HG03159 (cell line): ENCODE measurements at regions not wholly inside any gene's neighbourhood (a gene's known extent, or its start where the extent isn't known, plus 50 kb on each side); places are given as distances from the start of the nearest gene placed in this dataset.
"Not testable (repeated sequence)": the region's sequence is repeated elsewhere in the genome, so short reads cannot be mapped to it uniquely, and the experiment has no call there.

Source experiments
- ATAC-seq: cut with Tn5 transposase; IDR thresholded peaks from one replicate; pipeline ENCODE4 v1.9.1; 2021; ENCODE audit warnings: mild to moderate bottlenecking, moderate library complexity; ENCODE audit not compliant: unreplicated experiment

GRCh38 chr6:103119056-103119455 lies 1725.5 kb downstream of the GRIK2 start:
- ATAC-seq, result no peak

- ATAC-seq, result no peak
These were observed 1721.1 kb downstream of the GRIK2 start for GRCh38 chr6:103114582-103114981.

- ATAC-seq, result no peak
These were observed 1719.9 kb downstream of the GRIK2 start for GRCh38 chr6:103113416-103113815.

GRCh38 chr6:103107985-103108384 lies 1714.5 kb downstream of the GRIK2 start:
- ATAC-seq, result no peak

GRCh38 chr6:103105686-103106085 lies 1712.2 kb downstream of the GRIK2 start:
- no peak for ATAC-seq

GRCh38 chr6:103101267-103101666 lies 1707.8 kb downstream of the GRIK2 start:
- ATAC-seq, result no peak

- not testable (repeated sequence) for ATAC-seq
These were observed 1698.9 kb downstream of the GRIK2 start for GRCh38 chr6:103092414-103092813.

GRCh38 chr6:103085801-103086200 lies 1692.3 kb downstream of the GRIK2 start:
- no peak for ATAC-seq

- no peak for ATAC-seq
These were observed 1688.5 kb downstream of the GRIK2 start for GRCh38 chr6:103081876-103082630.

- ATAC-seq, result no peak
These were observed 1687.6 kb downstream of the GRIK2 start for GRCh38 chr6:103081126-103081525.

GRCh38 chr6:103080497-103080896 lies 1687.0 kb downstream of the GRIK2 start:
- ATAC-seq, result no peak

GRCh38 chr6:103079867-103080266 lies 1686.4 kb downstream of the GRIK2 start:
- ATAC-seq, result peak; percentile 81

GRCh38 chr6:103062136-103062535 lies 1668.6 kb downstream of the GRIK2 start:
- no peak for ATAC-seq

GRCh38 chr6:103047567-103047966 lies 1654.1 kb downstream of the GRIK2 start:
- no peak for ATAC-seq

- no peak for ATAC-seq
These were observed 1648.8 kb downstream of the GRIK2 start for GRCh38 chr6:103042336-103042735.

GRCh38 chr6:103036846-103037245 lies 1643.3 kb downstream of the GRIK2 start:
- no peak for ATAC-seq

- no peak for ATAC-seq
These were observed 1633.9 kb downstream of the GRIK2 start for GRCh38 chr6:103027271-103027931.

GRCh38 chr6:103018426-103018825 lies 1624.9 kb downstream of the GRIK2 start:
- no peak for ATAC-seq

GRCh38 chr6:103017878-103018277 lies 1624.4 kb downstream of the GRIK2 start:
- ATAC-seq, result no peak

GRCh38 chr6:103011605-103012004 lies 1618.1 kb downstream of the GRIK2 start:
- ATAC-seq, result no peak

GRCh38 chr6:103002282-103002681 lies 1608.8 kb downstream of the GRIK2 start:
- no peak for ATAC-seq

- no peak for ATAC-seq
These were observed 1608.2 kb downstream of the GRIK2 start for GRCh38 chr6:103001724-103002123.
